ENCODE measurements at regions not wholly inside any gene's neighbourhood (a gene's known extent, or its start where the extent isn't known, plus 50 kb on each side); places are given as distances from the start of the nearest gene placed in this dataset.
"Not testable (repeated sequence)": the region's sequence is repeated elsewhere in the genome, so short reads cannot be mapped to it uniquely, and the experiment has no call there.

DNA sequence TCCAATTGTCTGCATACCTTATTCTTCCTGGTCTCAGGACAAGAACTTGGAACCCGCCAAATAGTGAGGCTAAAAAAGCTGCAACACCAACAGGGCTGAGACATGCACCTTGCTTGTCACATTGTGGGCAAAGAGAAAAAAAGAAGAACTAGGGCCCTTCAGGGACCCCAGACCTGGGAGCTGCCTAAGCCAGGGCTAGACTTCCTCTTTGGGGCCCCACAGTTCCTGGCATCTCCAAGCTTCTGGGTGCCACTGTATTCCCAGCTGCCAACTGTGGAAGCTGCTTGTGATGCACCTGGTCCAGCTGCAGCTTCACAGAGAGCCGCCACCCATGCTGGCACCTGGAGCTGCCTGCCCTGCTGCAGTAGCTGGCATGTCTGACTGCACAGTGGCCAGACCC lies 370.6 kb downstream of the CD83 start:
- DNase-seq (ENCODE audit: low read depth) = no peak

DNA sequence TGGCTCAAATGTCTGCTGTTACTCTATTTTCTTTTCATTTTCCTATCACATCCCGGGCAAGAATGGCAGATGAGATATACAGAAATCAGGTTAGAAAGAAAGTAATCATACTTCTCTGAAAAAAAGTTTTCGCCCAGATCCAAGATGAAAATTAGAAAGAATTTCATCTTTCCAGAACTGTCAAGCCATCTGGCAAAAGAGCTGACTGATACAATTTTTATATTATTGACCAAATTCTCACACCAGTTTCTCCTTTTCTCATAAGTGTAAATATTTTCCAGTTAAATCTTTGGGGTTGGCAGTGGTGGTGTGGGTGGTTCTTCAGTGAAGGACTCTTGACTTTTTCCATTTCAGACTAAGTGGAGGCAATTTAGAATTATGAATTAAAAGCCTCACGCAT lies 371.9 kb downstream of the CD83 start:
- no peak for DNase-seq (ENCODE audit: low read depth)

DNA sequence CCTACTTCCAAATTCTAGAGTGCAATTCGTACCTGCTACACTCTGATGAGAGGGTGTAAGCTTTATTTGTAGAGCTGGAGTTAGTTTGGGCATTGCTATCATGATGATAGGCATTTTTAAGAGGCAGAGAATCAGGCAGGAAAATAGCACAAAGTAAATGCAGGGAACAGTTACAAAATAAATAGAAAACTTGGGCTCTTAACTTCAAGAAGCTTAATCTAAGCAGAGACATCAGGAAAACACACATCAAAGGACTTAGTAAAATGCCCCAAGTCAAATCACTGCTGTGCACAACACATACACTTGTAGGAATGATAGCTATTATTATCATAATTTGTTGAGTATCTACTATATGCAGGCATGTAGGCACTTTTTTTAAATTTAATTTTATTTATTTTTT lies 381.2 kb downstream of the CD83 start:
- DNase-seq (ENCODE audit: low read depth) = no peak

DNA sequence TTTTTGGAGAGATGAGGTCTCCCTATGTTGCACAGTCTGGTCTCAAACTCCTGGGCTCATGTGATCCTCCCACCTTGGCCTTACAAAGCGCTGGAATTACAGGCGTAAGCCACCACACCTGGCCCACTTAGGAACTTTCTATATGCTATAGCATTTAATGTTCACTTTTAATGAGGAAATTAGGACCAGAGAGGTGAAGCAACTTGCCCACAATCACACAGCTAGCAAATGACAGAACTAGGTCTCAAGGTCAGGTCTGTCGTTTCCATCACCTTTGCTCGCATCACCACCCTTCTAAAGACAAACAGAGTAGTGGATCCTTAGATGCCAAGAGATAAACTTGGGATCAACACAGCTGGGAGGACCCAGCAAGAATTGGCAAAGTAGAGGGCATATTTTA lies 381.7 kb downstream of the CD83 start:
- DNase-seq (ENCODE audit: low read depth) = no peak

DNA sequence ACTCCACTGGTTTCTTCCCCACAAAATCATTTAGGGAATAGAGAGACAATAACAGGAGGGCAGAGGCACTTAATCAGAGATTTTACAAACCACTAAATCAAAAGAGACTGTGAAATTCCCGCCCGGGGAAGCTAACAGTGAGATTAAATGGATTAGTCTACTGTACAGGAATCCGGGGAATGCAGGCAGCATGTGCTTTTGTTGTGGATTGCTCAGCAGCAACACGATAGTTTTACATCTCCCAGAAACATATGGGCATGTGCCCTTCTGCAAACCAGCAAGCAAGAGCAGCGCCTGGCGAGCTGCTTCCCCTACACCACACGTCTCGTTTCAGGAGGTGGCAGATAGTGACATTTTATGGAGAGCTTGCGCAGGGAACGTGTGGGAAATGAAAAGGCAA lies 382.3 kb downstream of the CD83 start:
- peak; percentile 50 for DNase-seq (ENCODE audit: low read depth)

DNA sequence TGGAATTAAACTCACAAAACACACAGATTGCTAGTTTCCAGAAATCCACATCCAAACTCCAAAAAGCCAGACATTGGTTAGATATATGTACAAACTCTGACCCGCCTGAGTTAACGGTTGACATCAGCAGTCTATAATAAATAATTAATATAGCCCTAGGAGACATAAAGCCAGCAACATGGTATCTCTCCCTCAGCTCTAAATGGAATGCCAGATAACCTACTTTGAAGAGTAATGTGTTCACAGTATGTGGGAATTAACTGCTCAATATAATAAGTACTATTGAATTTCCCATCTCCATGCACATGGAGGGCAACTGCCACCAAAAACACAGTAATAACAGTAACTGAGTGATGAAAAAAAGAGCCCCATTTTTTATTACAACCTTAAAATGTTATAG lies 383.2 kb downstream of the CD83 start:
- DNase-seq (ENCODE audit: low read depth) = no peak

DNA sequence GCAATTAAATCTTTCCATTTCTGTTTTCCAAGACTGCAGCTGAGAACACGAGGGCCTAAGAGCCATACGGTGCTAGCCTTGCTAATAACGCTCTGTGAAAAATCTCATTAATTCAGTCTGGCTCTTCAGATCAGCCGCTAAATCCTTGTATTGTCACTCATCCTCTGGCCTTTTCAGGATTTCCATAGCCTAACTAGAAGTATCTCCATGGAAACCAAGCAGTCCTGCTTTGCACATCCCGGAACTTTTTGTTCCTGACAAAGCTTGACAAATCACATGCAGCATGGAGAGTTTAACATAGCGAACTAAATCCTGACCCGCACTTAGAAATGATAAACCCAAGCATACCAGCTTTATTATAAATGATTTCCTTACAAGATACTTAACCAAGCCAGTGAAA lies 383.7 kb downstream of the CD83 start:
- no peak for DNase-seq (ENCODE audit: low read depth)

DNA sequence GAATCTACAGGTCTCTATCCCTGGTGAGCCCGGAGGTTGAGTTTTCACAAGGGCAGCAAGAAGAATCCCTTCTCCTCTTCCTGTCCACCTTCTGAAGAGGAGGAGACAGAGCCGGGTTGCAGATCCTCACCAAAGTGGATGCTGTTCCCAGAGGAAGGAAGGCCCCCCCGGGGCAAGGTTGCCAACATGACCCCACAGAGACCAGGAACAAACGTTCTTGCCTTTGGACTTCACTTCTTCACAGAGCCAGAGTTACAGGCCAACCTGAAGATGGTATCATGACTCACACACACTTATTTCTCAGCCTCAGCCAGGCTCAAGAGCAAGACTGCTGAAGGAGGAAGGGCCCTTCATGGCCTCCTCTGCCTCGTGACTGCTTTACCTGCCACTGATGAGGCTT lies 384.3 kb downstream of the CD83 start:
- no peak for DNase-seq (ENCODE audit: low read depth)

DNA sequence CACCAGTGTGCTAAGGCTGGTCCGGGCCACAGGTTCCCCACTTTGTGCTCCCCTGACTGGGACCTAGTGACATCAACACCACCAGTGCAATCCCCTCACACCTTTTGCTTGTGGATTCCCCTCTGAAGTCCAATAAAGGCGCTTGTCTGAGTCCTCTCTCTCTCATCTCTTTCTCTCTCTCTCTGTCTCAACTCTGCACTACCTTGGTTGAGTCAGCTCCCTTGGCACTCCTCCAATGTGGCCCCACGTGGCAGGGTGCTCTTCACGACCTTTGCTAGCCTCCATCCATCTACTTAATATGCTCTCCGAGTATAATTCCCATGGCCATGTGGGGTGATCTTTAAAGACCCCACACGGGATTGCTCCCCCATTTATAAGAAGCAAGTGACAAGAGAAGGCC lies 385.0 kb downstream of the CD83 start:
- no peak for DNase-seq (ENCODE audit: low read depth)

DNA sequence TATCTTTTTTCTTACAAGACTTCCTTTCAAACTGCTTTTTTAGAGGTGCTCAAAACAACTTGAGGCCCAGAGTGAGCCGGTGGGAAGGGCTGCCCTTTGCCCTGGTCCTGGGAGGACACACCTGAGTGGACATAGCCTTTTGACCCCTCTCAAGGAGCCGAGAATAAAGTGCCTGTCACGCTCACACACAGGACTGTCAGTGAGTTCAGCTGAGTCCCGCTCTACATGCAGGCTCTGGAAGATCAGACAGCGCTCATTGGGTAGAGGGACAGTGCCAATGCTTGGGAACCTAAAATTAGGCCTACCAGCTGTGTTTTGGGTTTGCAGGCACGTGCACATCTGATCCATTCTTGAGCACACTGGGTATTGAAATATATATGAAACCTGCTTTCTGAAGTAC lies 387.8 kb downstream of the CD83 start:
- DNase-seq (ENCODE audit: low read depth) = no peak

DNA sequence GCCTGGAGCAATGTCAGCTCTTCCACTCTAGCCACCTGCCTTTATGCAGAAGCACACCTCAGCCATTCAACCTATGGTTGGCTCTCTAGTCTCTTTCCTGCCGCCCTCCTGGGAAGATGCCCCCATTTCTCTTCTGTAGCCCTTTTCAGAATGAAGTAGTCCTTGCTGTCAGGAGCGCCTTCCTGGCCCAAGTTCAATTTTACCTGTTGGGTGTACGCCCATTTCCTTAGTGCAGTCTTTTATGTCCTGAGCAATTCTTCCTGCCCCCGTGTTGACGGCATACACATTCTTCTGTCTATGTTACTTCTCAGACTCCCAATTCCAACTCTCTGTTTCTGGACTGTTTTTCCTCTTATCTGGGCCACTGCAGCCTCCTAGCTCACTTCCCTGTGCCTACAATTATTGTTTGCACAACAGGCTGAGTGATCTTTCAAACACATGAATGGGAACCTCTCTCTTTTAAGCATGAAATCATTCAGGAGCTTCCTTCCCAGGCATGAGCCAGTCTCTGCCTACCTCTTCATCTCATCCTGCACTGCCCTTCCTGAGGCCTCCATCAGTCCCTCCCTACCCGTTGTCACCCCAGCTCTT lies 389.2 kb downstream of the CD83 start:
- DNase-seq (ENCODE audit: low read depth) = no peak

DNA sequence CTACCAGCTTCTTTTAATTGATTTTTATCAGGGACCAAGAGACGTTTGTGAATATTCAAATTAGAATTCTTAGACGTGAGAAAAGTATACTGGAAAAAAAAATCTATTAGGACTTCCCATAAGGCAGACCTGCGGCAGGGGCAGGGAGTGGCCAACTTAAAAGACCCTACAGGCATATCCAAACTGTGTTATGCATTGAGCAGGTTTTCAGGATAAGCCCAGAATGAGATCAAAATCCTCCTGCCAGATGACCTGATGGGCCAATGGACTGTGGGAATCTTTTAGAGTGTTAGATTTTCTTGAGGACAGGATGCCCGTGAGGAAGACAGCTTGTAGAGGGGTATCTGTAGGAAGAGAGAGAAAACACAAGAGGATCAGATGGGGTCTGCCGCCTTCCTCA lies 391.5 kb downstream of the CD83 start:
- no peak for DNase-seq (ENCODE audit: low read depth)

DNA sequence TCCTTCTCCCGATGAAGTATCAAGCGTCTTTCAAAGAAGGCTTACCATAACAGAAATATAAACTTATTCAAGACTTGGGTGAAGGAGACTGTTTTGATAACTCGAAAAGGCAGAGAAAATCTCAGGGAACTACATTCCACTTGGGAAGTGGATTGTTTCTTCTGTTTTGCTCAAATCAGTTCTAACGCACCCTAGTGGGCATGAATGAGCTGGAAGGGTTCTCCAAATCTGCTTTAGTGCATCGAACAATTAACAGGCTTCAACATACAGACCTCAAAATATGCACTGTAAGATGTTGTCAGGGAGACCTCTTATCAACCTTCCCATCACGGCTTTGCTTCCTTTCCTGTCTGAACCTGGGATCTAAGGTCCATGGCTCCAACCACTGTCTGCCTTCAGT lies 392.5 kb downstream of the CD83 start:
- DNase-seq (ENCODE audit: low read depth) = no peak

DNA sequence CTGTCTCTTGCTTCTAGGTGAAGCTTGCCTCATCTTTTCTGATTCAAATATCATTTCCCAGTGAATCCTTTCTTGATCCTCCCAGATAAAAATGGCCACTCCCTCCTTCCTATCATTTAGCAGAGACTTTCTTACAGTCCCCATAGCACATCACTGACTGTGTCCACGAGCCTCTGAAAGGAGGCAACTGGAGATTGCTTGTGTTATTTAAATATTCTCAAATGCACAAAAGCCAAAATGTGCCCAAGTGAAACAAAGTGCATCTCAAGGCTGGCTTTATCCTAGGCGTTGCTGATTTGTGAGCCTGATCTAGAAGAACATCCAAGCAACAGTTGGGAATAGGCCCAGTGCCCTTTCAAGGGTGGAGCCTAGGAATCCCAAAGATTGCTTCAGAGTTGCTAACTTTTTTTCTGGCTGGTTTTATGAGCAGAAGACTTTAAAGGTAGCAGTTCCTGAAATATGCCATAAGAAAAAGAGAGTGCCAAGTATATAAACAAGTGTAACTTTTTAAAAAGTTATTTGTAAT lies 393.6 kb downstream of the CD83 start:
- no peak for DNase-seq (ENCODE audit: low read depth)

DNA sequence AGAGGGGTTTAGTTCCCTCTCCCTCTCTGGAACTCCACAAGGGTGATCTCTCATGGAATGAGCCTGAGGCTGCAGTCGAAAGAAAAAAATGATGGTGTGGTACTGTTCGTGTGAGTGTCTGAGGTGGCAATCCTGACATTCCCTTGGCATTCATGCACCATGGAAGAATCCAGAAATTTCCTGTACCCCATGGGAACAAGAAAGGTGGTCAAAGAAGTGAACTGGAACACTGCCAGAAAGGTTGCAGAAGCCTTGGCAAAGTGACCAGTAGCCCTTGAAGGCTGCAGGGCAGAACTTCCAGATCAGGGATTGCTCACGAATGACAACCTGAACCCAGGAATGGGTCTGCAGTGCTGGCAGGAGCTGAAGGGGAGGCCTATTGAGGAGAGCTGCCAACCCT lies 394.7 kb downstream of the CD83 start:
- DNase-seq (ENCODE audit: low read depth) = no peak

DNA sequence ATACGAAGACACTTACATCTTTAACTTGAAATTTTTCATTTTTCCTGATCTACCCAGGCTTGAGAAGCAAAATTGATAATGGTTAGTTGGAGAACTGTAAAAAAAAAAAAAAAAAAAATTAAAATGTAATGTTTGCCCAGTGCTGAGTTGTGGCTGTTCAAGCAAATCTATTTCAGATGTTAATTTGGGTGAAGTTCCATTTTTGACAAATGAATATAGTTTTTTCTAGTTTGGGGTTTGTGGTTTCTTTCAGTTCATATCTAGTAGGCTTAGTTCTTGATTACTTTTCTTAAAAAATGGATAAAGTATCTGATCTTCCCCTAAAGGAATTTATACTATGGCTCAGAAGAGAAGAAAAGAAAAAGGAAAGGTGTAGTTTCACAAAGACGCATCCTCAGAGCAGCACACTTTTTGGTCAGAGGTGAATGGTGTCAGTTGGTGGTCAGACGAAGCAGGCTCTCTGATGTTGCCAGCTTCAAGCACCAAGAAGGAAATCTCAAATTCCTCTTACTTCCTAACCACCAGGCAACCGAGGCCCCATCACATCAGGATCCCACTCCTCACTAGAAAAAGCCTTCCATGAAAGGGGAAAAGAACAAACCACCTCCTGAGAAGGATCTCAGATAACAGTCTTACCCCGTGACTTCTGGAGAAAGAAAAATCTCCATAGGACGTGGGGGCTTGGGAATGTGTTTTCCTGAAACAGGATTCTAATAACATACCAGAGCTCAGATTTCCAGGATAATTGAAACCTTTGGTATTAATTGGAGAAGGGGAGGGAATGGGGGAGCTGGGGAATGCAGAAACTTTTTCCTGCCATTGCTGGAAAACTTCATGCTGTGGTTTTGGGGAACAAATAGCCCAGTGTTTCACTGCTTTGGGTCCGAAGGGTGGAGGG lies 396.2 kb downstream of the CD83 start:
- no peak for DNase-seq (ENCODE audit: low read depth)

DNA sequence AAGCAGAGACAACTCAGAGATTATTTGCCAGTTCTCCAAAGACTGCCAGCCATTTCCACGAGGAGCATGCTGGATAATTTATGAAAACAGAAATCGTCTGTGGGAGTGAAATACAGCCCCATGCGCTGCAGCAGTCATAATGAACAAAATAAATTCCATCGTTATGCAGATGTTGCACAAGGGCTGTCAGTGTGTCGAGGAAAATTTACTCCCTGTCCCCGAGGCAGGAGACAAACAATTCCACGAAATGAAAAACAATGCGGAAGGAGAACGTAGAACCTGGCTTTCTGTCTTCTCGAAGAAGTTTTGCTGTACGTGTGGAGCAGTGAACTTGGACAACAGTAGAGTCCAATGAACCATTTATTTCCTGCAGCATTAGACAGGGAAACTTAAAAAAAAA lies 399.4 kb downstream of the CD83 start:
- DNase-seq (ENCODE audit: low read depth) = no peak

DNA sequence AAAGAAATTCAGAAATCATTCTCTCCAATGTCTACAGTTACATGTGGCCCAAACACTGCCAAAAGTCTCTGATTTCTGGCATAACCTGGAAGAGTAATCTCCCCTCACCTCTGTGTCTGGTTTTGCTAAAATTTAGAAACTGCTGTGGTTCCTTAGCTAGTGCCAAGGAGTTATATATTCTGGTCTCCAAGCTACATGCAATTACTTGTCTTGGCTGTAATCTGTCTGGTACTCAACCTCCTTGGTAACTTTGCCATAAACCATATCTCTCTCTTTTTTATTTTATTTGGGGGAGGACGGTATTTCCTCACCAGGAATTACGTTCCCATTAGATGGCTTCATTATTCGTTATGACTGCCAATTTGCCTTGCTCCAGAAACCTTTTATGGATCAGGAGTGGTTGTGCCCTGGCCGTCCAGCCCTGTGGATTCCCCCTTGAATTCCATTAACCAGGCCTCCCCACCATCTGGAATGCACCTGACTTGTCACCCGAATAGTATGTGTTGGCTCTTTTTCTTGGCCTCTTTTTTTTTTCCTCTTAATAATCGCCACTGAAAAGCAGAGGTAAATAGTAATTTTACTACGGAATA lies 400.0 kb downstream of the CD83 start:
- DNase-seq (ENCODE audit: low read depth) = no peak

DNA sequence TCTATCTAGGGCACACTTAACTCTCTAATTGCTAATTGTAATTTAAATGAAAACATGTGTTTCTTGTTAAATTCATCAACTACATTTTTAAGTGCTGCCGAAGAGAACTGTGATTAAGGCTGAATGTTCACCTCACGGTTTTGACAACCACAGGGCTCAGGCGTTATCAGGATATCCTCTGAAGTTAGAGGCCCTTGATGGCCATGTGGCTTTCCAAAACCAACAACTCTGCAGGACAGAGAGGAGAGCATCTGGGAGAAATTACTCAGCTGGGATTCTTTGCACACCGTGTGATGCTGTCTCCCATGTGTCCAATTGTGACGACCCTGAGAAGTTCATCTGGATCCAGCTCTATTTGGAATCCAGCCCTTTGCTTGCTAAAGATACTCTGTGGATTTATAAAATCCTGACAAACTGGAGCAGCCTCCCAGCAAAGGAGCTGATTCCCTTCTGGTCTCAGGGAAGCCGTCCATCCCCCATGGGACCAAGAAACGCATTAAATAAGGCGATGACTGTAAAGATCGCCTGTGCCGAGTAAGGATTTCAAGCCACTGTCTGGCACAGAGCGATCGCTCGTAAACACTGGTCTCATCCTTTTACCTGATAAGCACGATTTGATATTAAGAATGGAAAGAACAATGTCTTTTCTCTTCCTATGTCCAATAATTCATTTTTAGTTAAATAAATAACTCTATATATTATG lies 401.1 kb downstream of the CD83 start:
- no peak for DNase-seq (ENCODE audit: low read depth)

DNA sequence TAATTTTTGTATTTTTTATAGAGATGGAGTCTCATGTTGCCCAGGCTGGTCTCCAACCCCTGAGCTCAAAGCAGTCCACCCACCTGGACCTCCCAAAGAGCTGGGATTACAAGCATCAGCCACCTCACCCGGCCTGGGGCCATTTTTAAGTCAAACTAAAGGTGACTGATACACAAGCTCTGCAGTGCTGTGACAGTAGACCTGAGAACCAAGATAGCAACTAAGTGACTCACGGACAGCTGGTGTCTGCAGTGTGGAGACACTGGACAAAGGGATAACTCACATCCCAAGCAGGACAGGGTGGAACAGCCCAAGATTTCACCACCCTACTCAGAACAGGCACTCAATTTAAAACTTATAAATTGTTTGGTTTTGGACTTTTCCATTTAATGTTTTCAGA lies 402.5 kb downstream of the CD83 start:
- DNase-seq (ENCODE audit: low read depth) = no peak

DNA sequence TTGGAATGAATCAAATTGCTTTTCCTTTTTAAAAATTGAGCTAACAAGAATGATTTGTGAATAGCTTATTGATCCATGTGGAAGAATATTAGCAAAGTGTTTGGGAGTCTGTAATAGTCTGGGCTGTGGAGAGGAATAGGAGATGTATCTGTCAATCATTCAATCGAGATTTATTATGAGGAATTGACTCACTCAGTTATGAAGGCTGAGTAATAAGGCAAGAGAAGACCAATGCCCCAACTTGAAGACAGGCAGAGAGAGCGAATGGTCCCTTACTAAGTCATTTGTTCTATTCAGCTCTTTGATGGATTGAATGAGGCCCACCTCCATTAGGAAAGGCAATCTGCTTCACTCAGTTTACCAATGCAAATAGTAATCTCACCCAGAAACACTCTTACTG lies 403.0 kb downstream of the CD83 start:
- no peak for DNase-seq (ENCODE audit: low read depth)

DNA sequence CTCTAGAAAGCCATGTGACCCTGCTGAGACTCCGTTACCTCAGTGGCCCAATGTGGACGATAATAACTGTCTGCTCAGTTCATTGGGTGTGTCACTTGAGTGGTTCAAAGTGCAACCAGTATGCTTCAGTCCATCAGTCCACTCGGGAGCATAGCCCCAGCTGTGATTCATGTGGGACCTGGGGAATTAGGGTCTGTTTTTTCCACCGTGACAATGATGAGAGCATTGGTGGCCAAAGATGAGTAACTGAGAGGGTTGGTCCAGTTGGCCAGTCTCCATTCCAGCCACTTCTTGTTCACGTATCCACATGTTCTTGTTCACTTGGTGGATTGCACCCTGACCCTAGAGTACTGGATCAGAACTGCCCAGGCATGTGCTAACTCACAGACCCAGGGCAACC lies 403.6 kb downstream of the CD83 start:
- DNase-seq (ENCODE audit: low read depth) = no peak

DNA sequence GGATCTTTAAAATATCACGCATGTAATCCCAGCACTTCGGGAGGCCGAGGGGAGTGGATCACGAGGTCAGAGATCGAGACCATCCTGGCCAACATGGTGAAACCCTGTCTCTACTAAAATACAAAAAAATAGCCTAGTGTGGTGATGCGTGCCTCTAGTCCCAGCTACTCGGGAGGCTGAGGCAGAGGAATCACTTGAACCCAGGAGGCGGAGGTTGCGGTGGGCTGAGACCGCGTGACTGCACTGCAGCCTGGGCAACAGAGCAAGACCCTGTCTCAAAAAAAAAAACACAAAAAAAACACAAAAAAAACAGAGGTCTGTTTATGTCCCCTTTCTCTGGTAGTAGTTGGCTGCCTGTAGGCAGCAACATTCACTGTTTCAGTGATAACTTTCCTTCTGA lies 404.3 kb downstream of the CD83 start:
- DNase-seq (ENCODE audit: low read depth) = not testable (repeated sequence)
